22Rv1 (cell line): ENCODE measurements at regions not wholly inside any gene's neighbourhood (a gene's known extent, or its start where the extent isn't known, plus 50 kb on each side); places are given as distances from the start of the nearest gene placed in this dataset.

ENCODE experiments used
- CTCF ChIP-seq: fragments of 450-650 bp; IDR thresholded peaks from 2 replicates; pipeline ENCODE4 v1.5.1; 2017; ENCODE audit warnings: mild to moderate bottlenecking
- ZFX ChIP-seq: fragments of 450-650 bp; IDR thresholded peaks from 2 replicates; pipeline ENCODE4 v1.6.1; 2017; ENCODE audit warnings: antibody characterized with exemption, borderline replicate concordance

GRCh38 chr9:82109626-82110025 lies 121.1 kb downstream of the SPATA31D1 start:
- no peak for TF ChIP-seq CTCF
- no peak for TF ChIP-seq ZFX
